ENCODE measurements at regions not wholly inside any gene's neighbourhood (a gene's known extent, or its start where the extent isn't known, plus 50 kb on each side); places are given as distances from the start of the nearest gene placed in this dataset.
"Not testable (repeated sequence)": the region's sequence is repeated elsewhere in the genome, so short reads cannot be mapped to it uniquely, and the experiment has no call there.

DNA sequence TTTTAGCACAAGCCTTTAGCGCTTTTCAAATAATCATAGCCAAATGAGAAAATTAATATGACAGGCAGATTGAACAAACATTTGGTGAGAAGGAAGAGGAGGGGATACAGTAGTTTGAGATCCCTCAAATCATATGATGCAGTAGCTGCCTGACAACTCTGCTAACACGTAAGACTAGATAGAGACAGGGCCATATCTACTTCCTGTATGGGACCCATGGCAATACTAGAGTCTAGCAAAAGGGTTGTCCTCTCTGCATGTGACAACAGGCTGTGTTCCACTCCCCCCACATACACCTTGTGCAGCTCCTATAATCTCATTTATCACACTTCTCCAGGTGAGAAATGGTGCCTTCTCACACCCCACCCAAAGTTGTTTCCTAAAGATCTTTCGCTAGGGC, 106.3 kb upstream of the NBPF26 start:
- DNase-seq, result not testable (repeated sequence)

DNA sequence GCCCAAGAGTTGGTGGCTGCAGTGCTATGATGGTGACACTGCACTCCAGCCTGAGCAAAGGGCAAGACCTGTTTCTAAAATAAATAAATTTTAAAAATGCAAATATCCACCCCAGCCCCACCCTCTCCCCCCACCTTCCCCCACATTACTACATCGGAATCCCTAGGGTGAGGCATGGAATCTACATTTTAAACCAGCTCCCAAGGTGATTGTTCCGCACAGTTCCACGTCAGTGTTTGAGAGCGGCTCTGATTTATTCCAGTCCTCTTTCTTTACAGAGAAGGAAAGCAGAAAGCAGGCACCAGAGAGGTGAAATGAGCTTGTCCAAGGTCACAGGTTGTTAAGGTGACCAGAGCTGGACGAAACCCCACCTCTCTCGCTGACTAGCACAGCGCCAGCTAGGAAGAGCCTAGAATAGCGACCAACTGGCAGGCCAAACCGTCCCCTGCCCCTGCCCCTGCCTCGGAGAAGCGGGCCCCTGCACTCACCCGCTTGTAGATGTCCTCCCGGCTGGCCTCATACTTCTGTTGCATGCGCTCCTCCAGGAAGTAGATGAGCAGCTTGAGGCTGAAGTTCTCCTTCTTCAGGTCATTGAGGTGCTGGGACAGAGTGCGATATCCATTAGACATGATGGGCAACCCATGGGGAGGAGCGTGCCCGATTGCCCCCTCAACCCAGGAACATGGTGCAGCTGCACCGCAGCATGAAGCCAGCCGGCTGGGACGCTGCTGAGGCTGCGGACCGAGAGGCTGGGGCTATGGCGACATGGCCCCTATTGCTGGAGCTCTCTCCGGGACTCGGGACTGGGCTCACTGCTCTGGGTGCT, 103.7 kb upstream of the NBPF26 start:
- DNase-seq, result not testable (repeated sequence)

DNA sequence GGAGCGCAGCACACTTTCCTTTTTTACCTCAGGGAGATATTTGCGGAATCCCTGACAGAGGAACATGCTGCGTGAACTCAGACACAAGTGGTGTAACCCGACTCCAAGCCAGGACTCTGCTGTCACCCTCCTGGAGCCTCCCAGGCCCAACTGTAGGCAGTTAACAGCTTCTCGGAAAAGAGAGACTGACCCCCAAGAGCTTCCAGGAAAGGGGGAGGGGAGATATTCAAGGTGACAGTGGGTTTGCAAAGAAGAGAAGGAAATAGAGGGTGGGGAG, 103.1 kb upstream of the NBPF26 start:
- not testable (repeated sequence) for DNase-seq

DNA sequence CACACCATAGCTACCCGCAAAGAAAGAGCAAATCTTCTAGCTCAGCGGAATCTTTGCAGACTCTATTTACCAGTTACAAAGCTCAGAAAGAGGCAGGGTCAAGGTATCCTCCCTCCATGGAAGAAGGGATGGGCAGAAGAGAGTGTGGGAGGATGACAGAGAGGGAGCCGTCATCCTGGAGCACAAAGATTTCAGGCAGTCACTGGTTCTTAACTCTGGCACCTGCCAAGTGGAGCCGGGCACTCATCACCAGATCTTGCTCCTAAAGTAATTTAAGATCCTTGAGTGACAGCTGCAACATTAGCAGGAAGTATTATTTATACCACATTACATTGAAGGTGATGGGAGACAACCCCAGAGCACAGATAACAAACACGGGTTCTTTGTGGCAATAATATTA, 102.5 kb upstream of the NBPF26 start:
- DNase-seq, result not testable (repeated sequence)

DNA sequence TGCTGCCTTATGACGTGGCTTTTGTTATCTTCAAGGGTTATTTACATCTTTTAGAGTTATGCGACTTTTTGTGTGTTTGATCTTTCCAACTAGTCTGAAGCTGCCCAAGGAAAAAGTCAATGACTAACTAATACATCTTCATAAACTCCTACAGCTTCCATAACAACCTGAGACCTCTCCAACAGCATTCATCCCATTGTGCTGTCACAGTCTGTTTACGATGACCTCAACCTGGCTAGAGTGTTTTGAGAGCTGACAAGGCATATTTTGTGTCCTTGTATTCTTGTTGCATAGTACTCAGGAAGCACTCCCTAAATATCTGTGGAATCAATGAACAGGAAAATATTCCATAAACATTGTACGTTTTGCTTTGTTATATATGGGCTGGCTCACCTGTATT, 100.2 kb upstream of the NBPF26 start:
- DNase-seq, result not testable (repeated sequence)

DNA sequence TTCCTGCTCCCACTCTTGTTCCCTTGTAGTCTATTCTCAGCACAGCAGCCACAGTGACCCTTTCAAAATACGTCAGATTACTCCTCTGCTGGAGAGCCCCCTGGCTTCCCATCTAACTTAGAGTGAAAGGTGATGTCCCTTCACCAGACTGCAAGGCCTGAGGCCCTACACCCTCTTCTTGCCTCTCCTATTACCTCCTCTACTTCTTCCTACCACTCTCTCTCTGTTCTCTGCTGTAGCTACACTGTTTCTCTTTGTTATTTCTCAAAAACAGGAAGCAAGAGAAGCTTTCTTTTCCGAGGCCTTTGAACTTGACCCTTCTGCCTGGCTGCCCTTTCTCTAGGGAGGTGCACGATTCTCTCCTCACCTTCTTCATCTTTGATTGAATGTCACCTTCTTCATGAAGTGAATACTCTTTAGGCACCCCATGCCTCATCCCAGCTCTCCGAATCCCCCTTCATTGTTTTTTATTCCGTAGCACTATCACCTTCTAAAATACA, 99.1 kb upstream of the NBPF26 start:
- not testable (repeated sequence) for DNase-seq

DNA sequence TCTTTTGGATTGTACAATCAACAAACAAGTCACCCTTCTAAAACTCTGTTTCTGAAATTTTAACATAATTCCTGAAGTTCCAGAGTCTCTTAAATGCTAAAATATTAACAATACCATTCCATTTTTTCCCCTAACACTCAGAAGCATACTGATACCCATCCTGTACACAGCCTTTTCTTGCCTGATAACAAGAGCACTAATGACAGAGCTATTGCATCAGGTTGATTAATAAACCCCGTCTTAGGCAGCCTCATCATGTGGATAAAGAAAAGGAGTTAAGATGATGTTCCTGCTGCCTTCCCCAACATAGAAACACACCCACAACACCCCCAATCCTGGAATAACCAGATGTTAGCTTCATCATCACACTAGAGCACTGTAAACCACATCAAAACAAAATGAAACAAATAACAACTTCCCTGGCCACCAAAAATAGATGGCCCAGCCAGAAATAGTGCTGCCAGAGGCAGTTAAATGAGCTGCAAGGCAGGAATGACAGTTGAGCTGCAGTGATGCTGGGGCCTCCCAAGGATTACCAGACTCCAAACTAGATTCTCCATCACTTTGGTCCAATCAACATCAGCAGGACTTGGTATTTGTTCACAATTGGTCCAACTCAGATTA, 93.8 kb upstream of the NBPF26 start:
- not testable (repeated sequence) for DNase-seq

DNA sequence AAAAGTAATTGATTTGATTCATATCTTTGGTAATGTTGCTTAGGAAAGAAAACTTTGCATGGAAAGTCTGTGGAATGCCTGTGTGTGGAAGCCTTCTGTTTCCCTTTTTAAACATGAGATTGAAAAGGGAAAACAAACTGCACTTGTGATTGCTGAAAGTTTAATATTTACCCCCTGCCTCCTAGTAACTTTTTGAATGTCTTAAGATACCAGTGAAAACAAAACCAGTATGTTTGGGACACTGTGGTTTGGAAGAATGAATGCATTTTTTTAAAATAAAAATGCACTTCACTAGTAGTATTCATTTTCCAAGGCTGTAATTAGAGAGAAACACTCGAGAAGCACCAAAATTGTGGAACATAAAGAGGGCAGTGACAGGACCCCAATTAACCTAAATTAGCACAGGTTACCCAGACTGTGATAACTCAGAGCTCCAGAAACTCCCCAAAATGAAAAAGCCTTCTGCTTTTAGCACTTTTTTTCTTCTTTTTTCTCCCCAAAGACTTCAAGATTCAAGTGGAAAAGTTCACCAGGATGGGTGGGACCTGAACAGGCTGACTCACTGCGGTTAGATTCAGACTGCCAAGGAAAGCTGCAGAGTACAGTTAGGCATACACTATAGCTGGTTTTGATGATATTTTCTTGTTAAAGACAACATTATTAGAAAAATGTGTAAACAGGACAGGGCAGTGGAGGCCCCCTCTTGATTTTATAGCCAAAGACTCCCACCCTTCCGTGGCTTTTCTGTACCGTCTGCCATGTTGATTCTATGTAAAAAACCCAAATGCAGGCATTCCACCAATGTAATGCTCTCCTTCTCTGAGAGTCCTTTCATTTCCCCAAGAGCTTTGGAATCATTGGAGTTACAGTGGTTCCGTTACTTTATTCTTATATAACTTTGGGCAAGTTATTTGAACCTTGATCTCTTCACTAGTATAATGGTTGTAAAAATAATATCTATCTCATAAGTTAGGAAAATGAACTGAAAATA, 88.6 kb upstream of the NBPF26 start:
- not testable (repeated sequence) for DNase-seq

DNA sequence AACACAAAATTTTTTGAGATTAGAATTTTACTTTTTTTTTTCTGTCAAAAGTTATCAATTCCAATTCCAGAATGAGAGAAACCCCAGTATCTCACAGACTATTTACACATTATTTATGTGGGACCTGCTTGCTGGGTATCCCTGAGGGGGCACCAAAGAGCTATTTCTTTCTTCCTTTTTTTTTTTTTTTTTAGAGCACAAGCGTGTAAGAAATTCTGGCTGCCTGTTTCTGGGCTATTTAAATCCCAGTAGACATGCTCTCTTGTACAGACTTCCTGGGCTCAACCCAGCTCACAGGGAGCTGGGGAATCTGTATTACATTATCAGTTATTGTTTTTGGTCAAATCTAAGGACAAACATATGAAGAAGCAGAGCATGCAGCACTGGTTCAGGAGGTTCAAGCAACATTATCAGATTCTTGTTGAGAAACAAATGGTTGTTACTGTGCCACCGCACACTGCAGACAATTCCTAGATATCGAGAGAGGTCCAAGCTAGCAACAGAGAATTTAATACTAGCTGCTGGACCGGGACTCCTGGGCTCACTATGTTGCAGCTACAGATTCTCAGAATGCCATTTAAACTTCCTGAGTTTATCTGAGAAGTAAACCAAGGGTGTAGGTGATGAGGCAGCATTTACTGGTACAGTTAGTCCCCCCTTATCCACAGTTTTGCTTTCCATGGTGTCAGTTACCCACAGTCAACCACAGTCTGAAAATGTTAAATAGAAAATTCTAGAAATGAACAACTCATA, 83.3 kb upstream of the NBPF26 start:
- not testable (repeated sequence) for DNase-seq

DNA sequence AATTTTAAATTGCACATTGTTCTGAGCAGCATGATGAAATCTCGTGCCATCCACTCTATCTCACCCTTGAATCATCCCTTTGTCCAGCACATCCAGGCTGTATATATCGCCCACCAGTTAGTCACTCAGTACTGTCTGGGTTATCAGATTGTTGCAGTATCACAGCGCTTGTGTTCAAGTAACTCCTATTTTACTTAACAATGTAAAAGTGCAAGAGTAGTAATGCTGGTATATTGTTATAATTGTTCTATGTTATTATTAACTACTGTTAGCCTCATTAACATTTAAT, 82.8 kb upstream of the NBPF26 start:
- not testable (repeated sequence) for DNase-seq

DNA sequence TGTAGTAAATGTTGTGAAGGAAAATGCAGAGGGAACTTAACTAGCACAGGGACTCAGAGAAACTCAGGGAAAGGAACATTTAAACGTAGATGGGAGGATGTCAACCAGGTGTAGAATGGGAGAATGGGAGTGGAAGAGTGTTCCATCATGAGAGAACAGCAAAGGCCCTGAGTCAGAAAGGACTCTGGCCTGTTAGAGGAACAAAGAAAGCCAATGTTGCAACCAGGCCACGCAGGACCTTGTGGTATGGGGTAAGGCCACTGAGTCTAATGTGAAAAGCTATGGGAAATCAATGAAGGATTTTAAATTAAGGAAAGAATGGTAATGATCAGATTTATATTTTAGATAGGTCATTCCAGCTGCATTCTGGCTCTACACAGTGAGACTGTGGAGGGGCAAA, 76.6 kb upstream of the NBPF26 start:
- not testable (repeated sequence) for DNase-seq

DNA sequence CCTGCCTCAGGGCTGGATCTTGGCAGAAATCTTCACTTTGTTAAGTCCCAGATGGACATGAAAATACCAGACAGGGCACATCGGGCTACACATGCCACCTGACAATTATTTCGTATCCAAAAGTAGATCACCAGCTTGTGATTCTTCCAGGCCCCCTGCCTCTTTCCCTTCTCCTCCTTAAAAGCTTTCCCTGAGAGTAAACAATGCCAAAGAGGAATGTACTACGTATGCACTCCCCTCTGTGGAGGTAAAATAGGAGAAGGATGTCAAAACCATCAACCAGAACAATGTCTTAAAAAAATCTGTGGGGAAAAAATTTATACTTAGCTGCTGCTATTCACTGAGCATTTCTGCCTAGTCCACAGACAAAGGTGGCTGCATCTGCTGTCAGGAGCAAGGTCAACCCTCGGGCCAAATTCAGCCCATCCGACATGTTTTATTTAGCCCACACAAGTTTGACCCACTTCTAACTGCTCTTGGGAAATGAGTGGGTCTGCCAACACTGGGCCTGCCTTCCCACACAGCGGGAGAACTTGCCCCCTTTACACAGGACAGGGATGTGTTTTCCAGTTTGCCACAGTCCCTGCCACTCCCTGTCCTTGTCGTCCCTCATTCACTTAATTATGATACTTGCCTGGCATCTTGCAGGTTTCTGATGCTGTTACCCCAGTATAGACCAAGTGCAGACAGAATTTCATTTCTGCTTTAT, 74.7 kb upstream of the NBPF26 start:
- DNase-seq, result not testable (repeated sequence)

DNA sequence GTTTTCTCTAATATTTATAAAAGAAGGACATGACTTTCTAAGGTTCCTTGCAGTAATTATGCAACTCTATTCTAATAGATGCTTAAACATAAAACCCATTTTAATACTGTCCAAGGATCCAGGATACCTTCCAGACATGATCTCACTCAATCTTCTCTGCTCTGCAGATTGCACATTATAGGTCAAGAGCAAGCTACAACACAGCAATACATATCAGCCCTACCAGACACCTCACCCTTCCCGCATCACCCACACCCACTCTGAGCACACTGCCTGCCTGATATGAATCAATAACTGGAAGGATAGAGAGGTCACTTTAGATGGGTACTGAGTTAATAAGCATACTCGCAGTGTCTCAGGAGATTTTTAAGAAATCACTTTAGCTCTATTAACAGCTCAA, 74.0 kb upstream of the NBPF26 start:
- not testable (repeated sequence) for DNase-seq

DNA sequence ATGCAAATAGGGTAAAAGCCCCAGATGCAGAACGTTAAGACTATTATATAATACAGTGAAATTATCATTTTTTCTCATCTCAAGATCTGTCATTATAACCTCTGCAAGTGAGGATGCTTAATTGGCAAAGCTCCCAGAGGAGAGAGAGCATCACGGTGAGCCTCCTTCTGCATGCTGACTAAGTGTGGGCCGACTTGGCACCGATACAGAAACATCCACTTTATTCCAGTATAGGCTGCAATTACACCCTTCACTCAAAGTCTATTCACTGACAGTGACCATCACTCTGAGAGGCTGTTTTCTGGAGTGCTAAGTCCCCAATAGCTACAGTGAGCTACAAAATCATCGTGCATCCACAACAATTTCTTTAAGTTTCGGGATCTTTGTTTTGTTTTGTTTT, 69.6 kb upstream of the NBPF26 start:
- DNase-seq, result not testable (repeated sequence)

DNA sequence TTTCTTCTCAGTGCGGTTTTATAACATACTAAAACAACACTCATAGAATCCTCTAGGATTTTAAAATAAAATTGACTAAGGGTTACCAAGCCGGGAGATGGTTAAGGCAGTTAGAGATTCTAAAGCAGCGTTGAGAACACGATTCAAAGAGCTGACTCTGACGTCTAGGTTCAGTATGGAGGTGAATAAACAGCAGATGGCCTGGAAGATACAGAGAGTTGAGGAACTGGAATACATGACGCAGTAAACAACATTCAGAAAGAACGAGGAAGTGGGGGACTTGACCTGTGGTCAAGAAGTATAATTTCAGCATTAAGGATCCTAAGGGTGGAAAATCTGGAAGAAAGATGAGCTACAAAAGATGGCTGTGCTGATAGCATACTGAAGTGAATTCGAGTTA, 68.4 kb upstream of the NBPF26 start:
- not testable (repeated sequence) for DNase-seq

DNA sequence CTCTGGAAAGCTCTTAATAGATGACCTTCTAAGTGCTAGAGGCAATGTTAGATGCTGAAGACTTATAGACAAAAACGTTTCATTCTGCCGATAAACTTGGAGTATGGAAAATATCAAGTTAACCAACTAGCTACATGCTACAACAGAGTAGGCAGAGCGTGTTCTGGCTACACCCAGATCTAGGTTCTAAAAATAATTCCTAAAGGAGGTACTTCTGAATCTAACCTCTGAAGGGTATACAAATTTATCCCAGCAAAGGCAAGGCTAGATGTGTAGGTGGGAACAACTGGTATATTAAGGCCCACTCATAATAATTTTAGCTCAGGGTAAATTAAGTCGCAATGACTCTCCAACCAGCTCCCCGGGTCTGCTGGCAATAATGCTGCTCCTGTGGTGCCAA, 67.6 kb upstream of the NBPF26 start:
- not testable (repeated sequence) for DNase-seq

DNA sequence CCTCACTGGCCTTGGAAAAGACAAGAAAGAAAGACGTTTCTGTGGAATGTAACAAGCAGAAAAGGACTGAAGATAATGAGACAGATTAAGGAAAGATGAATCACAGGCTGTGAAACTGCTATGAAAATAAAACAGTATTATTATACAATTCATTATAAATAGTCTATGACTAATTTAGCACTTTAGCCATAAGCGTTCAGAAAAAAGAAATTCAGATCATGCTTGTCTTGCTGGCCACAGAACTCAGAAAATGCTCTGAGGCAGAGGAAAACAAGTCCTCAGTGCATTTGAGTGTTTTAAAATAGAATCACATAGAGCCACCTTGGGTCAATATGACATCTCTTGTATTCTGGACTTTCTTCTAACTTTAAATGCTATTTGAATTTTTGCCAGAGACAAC, 65.9 kb upstream of the NBPF26 start:
- not testable (repeated sequence) for DNase-seq

DNA sequence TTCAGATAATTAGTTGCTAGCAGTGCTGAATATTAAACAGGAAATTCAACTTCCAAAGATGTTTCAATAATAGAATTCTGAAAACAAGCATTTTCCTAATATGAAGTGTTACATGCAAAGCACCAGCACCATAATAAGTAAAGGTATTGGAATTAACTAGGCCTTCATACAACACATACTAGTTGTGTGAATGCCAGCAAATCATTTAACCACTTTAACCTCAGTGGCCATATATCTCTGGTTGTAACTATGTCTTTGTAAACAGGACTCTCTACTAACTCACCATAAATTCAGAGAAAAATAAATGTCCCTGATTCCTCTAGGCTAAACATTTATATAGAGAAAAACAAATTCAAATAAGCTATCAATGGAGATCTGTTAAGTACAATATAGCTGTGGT, 65.1 kb upstream of the NBPF26 start:
- DNase-seq, result not testable (repeated sequence)

DNA sequence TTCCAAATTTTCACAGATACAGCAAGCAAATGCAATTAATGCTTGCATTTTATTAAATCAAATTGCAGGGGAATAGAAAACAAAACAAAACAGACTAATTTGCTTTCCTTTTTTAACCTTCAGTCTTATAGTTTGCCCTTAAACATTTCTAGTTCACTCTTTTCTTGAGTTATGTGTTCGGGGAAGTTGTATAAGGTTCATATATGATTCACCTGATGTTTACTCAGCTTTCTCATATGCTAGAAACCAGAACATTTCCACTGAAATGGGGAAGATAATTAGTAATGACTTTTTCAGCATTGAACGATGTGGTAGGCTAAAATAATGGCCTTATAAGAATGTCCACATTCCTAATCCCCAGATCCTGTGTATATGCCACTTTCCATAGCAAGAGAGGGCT, 64.6 kb upstream of the NBPF26 start:
- DNase-seq, result not testable (repeated sequence)

DNA sequence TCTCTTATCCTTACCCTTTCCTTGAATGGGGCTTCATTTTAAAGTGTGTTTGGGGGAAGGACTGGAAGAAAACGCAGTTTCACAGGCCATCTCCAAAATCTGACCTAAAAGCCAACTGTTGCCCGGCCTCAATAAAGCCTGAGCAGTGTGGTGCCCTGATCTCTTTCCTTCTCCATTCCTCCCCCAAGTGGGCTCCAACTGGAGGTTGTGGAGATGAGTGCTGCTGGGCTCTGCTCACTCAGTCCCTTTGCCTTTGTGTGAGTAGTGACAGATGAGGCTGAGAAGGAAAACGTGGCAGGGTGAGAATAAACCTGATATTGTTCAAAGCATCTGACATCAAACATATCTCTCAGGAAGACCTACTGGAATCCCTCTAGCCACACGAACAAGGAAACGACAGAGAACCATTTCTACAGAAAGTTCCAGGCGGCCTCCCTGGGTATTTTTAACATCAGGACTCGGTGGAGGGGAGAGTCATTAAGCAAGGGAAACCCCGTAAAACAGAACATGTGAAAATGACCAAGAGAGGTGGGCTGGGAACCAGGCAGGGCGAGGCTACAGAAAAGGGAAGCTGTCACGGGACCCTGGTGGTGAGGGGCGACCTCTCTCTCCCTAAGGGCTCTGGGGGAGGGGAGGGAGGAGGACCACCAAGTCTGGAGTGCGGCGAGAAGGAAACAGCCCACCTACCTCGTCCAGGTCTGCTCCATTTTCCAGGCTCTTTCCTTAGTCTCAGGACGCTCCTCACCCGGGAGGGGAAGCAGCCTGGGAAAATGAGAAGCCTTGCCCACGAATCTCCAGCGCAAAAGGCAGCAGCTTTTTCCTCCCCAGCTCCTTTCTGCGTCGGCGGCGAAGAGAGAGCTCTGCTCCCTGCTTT, 59.1 kb upstream of the NBPF26 start:
- not testable (repeated sequence) for DNase-seq
